Kidney (tissue), 13 donors: ENCODE measurements at regions not wholly inside any gene's neighbourhood (a gene's known extent, or its start where the extent isn't known, plus 50 kb on each side); places are given as distances from the start of the nearest gene placed in this dataset.

ENCODE experiments used
- DNase-seq, 5 donors: peaks; one replicate each; pipeline ENCODE4 v3.0.0-alpha.2; 2013 to 2020
- FAIRE-seq: peaks from 2 replicates; lab custom pipeline; 2012; peaks lifted over from hg19 to GRCh38; lab: Jason Lieb, UNC
- H3K27ac ChIP-seq, 2 donors: one replicate each; pipeline ENCODE4 v1.7.0; 2013; ENCODE audit warnings: low read depth in 2 of 2, low read length in 2 of 2, inconsistent platforms in 1 of 2
- H3K27me3 ChIP-seq: one replicate; pipeline ENCODE4 v1.7.1; 2013; ENCODE audit warnings: low read length, inconsistent platforms; ENCODE audit not compliant: control insufficient read depth, insufficient read depth
- H3K36me3 ChIP-seq, 3 donors: one replicate each; pipeline versions ENCODE4 v1.7.0 to v1.7.1; 2013; ENCODE audit warnings: low read length in 3 of 3, control low read depth in 1 of 3, inconsistent platforms in 1 of 3; ENCODE audit not compliant: insufficient read depth in 3 of 3, control insufficient read depth in 2 of 3
- H3K4me1 ChIP-seq, 3 donors: one replicate each; pipeline versions ENCODE4 v1.7.0 to v1.7.1; 2013; ENCODE audit warnings: low read length in 3 of 3, inconsistent platforms in 1 of 3, low read depth in 1 of 3; ENCODE audit not compliant: control insufficient read depth in 2 of 3, insufficient read depth in 2 of 3
- H3K4me3 ChIP-seq, 3 donors: one replicate each; pipeline versions ENCODE4 v1.7.0 to v1.8.1; 2013; ENCODE audit warnings: low read length in 3 of 3, control low read depth in 1 of 3, inconsistent platforms in 1 of 3
- H3K9ac ChIP-seq, 3 donors: one replicate each; pipeline versions ENCODE4 v1.7.0 to v1.7.1; 2013; ENCODE audit warnings: low read length in 3 of 3, control low read depth in 1 of 3, inconsistent platforms in 1 of 3
- H3K9me3 ChIP-seq, 3 donors: one replicate each; pipeline versions ENCODE4 v1.7.0 to v1.7.1; 2013; ENCODE audit warnings: low read length in 3 of 3, control low read depth in 1 of 3, inconsistent platforms in 1 of 3; ENCODE audit not compliant: control insufficient read depth in 2 of 3, insufficient read depth in 1 of 3
- intact Hi-C: fragments of 100-400 bp; cut with DNase I; formaldehyde crosslinking; loops from one replicate; pipeline ENCODE4 v1.11.1; 2022
- TF ChIP-seq, protein P1 (sequence below): IDR thresholded peaks from 3 replicates; pipeline ENCODE4 v1.5.1; 2012; ENCODE audit warnings: mild to moderate bottlenecking, moderate library complexity, borderline replicate concordance; ENCODE audit not compliant: insufficient read depth; ENCODE audit errors: extremely low read depth
- donor health status: control.
- donor health status: control.
- donor health status: control.
- donor health status: control.
- donor health status: control.
- donor health status: DM: yes; HTN: yes; CAD: no.
- donor health status: Normal renal cell carcinoma (clear cell type).

- Histone ChIP-seq H3K27ac (no peak overlapping the region), H3K9me3 (no peaks in the 10 kb centered on the region), H3K27me3 (no peaks in the 10 kb centered on the region), H3K4me1 (no peaks in the 10 kb centered on the region), H3K36me3 (no peaks in the 10 kb centered on the region), H3K4me3 (no peak overlapping the region), H3K9ac (no peak overlapping the region)
- DNase-seq (no peak), FAIRE-seq (no peak)
- TF ChIP-seq, protein P1, sequence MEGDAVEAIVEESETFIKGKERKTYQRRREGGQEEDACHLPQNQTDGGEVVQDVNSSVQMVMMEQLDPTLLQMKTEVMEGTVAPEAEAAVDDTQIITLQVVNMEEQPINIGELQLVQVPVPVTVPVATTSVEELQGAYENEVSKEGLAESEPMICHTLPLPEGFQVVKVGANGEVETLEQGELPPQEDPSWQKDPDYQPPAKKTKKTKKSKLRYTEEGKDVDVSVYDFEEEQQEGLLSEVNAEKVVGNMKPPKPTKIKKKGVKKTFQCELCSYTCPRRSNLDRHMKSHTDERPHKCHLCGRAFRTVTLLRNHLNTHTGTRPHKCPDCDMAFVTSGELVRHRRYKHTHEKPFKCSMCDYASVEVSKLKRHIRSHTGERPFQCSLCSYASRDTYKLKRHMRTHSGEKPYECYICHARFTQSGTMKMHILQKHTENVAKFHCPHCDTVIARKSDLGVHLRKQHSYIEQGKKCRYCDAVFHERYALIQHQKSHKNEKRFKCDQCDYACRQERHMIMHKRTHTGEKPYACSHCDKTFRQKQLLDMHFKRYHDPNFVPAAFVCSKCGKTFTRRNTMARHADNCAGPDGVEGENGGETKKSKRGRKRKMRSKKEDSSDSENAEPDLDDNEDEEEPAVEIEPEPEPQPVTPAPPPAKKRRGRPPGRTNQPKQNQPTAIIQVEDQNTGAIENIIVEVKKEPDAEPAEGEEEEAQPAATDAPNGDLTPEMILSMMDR, result no peak
- intact Hi-C loops, result no loop called here
These were observed 63.1 kb downstream of the GLUD2 start for GRCh38 chrX:121110536-121110935.

- Histone ChIP-seq H3K4me1 (no peaks in the 10 kb centered on the region), H3K27ac (no peak overlapping the region), H3K9ac (no peak overlapping the region), H3K27me3 (no peaks in the 10 kb centered on the region), H3K36me3 (no peaks in the 10 kb centered on the region), H3K4me3 (no peak overlapping the region), H3K9me3 (no peaks in the 10 kb centered on the region)
- TF ChIP-seq, protein P1, result no peak
- intact Hi-C loops, result no loop called here
- no peak for DNase-seq
- no peak for FAIRE-seq
These were observed 67.3 kb downstream of the GLUD2 start for GRCh38 chrX:121114691-121115090.

DNA sequence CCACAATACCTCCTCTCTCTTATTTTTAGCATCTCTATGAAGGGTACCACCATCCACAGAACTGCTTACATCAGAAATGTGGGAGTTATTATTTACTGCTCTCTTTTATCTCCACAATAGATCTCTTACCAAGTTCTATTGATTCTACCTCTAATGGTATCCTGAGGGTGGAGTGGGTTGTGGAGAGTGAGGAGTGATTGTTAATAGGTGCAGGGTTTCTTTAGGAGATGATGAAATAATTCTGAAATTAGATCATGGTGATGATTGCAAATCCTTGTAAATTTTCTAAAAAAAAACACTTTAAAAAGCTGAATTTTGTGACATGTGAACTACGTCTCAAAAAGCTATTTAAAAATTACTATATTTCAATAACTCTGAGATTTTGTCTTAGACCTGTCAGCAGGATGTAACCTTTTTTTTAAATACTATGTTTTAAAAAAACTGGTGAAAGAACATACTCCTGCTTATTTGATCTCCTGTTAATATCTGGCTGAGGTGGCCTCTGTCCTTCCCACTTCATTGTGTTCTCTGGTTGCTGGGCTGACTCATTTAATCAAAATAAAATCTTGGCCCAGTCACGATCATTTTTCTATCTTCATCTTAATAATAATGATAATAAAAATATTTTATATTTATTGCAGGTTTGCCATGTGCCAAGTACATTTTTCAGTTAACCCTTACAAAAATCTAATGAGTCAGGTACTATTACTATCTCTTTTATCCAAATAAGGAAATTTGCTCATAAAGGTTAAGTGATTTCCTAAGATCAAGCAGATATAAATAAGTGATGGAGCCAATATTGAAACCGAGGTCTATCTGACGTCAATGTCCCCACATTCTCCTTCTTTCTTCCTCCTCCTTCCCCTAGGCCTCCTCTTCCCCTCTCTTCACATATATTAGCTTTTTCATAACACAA, 73.5 kb downstream of the GLUD2 start:
- intact Hi-C loops, result no loop called here
- no peak overlapping the region for H3K9ac ChIP-seq
- H3K4me3 ChIP-seq, result no peak overlapping the region
- H3K9me3 ChIP-seq, result no peaks in the 10 kb centered on the region
- FAIRE-seq (peak; percentile 44), DNase-seq (no peak)
- TF ChIP-seq, protein P1, result no peak
- no peaks in the 10 kb centered on the region for H3K4me1 ChIP-seq
- no peak overlapping the region for H3K27ac ChIP-seq
- H3K27me3 ChIP-seq, result no peaks in the 10 kb centered on the region
- no peaks in the 10 kb centered on the region for H3K36me3 ChIP-seq

- Histone ChIP-seq H3K9me3 (no peaks in the 10 kb centered on the region), H3K4me1 (no peaks in the 10 kb centered on the region), H3K27ac (no peak overlapping the region), H3K27me3 (no peaks in the 10 kb centered on the region), H3K9ac (no peak overlapping the region), H3K36me3 (no peaks in the 10 kb centered on the region), H3K4me3 (no peak overlapping the region)
- FAIRE-seq (no peak), DNase-seq (no peak)
- TF ChIP-seq, protein P1, result no peak
- intact Hi-C loops, result no loop called here
These were observed 74.9 kb downstream of the GLUD2 start for GRCh38 chrX:121122332-121122731.
